Neural progenitor cell (in vitro differentiated cells): ENCODE measurements at regions not wholly inside any gene's neighbourhood (a gene's known extent, or its start where the extent isn't known, plus 50 kb on each side); places are given as distances from the start of the nearest gene placed in this dataset.

Experiments
- CTCF ChIP-seq: fragments of 200-600 bp; sonication (generic); IDR thresholded peaks from 2 replicates; pipeline ENCODE4 v1.5.1; 2017; ENCODE audit warnings: antibody characterized with exemption, mild to moderate bottlenecking
- EZH2 ChIP-seq: fragments of 200-600 bp; sonication (generic); IDR thresholded peaks from 2 replicates; pipeline ENCODE4 v1.6.1; 2017; ENCODE audit warnings: antibody characterized with exemption, mild to moderate bottlenecking, moderate library complexity
- EZH2phosphoT487 ChIP-seq: fragments of 200-600 bp; sonication (generic); IDR thresholded peaks from 2 replicates; pipeline ENCODE4 v1.6.1; 2017; ENCODE audit warnings: antibody characterized with exemption

DNA sequence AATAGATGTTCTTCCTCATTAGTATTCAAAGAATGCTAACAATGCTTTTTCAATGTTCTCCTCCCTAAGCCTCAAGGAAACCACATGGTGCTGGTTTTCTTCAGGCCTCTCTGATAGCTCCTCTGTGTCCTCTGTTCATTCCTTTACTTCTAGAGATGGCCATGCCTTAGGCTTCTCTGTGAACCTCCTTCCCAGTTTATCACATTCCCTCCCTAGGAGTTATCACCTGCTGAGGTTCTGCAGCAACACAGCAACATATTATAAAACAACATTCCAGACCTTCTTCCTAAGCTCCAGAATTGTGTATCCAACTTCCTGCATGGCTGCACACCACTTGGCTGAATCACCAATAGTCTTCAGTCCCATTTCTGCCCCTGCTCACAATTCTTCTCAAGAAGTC is 325.5 kb downstream of the IRS1 start:
- TF ChIP-seq CTCF (no peak), EZH2 (no peak), EZH2phosphoT487 (no peak)
